Breast epithelium (tissue), 3 donors: ENCODE measurements at regions not wholly inside any gene's neighbourhood (a gene's known extent, or its start where the extent isn't known, plus 50 kb on each side); places are given as distances from the start of the nearest gene placed in this dataset.

Experiments
- CTCF ChIP-seq, 3 donors: fragments of 450-650 bp; IDR thresholded peaks; one replicate each; pipeline ENCODE4 v1.5.1; 2016 to 2017; ENCODE audit warnings: antibody characterized with exemption in 3 of 3, mild to moderate bottlenecking in 3 of 3, moderate library complexity in 3 of 3
- POLR2A ChIP-seq: fragments of 450-650 bp; IDR thresholded peaks from one replicate; pipeline ENCODE4 v1.6.1; 2016; ENCODE audit warnings: antibody characterized with exemption, mild to moderate bottlenecking, moderate library complexity

GRCh38 chr1:199002661-199003060 lies 363.8 kb downstream of the PTPRC start:
- no peak for TF ChIP-seq POLR2A
- TF ChIP-seq CTCF (IDR thresholded peaks at IDR 0.05) = no peak
